Right atrium auricular region (tissue), 2 donors: ENCODE measurements at regions not wholly inside any gene's neighbourhood (a gene's known extent, or its start where the extent isn't known, plus 50 kb on each side); places are given as distances from the start of the nearest gene placed in this dataset.
"Not testable (repeated sequence)": the region's sequence is repeated elsewhere in the genome, so short reads cannot be mapped to it uniquely, and the experiment has no call there.

Experiments used
- DNase-seq: peaks from one replicate; pipeline ENCODE4 v3.0.0-alpha.2; 2019; ENCODE audit warnings: low spot score
- H3K27ac ChIP-seq, 2 donors: fragments of 200-600 bp; sonication (generic); 1 replicate in 1 of 2; 2 replicates in 1 of 2; pipeline ENCODE4 v1.5.1; 2016 to 2019
- H3K27me3 ChIP-seq, 2 donors: fragments of 200-600 bp; sonication (generic); one replicate each; pipeline versions ENCODE4 v1.5.1 to v1.6.0; 2017 to 2019
- H3K36me3 ChIP-seq: fragments of 200-600 bp; sonication (generic); one replicate; pipeline ENCODE4 v1.5.1; 2016
- H3K4me1 ChIP-seq, 2 donors: fragments of 200-600 bp; sonication (generic); one replicate each; pipeline versions ENCODE4 v1.5.1 to v1.6.0; 2017 to 2019
- H3K4me3 ChIP-seq, 2 donors: fragments of 200-600 bp; sonication (generic); 1 replicate in 1 of 2; 2 replicates in 1 of 2; pipeline ENCODE4 v1.5.1; 2017 to 2019; ENCODE audit warnings: mild to moderate bottlenecking in 1 of 2, moderate library complexity in 1 of 2
- H3K9me3 ChIP-seq, 2 donors: fragments of 200-600 bp; sonication (generic); one replicate each; pipeline ENCODE4 v1.5.1; 2019
- CTCF ChIP-seq, 2 donors: fragments of 200-600 bp; sonication (generic); IDR thresholded peaks; one replicate each; pipeline ENCODE4 v1.5.1; 2019; ENCODE audit warnings: antibody characterized with exemption in 2 of 2

GRCh38 chr7:122248472-122248871 is 56.1 kb downstream of the FEZF1 start:
- no peaks in the 10 kb centered on the region for H3K36me3 ChIP-seq
- DNase-seq: no peak
- no peak overlapping the region for H3K27ac ChIP-seq
- TF ChIP-seq CTCF (IDR thresholded peaks at IDR 0.05): no peak
- H3K9me3 ChIP-seq: no peaks in the 10 kb centered on the region
- no peak overlapping the region for H3K4me3 ChIP-seq
- no peaks in the 10 kb centered on the region for H3K27me3 ChIP-seq
- H3K4me1 ChIP-seq: no peaks in the 10 kb centered on the region

GRCh38 chr7:122238729-122239128 is 65.8 kb downstream of the FEZF1 start:
- not testable (repeated sequence) for H3K4me3 ChIP-seq, DNase-seq, H3K36me3 ChIP-seq, H3K4me1 ChIP-seq, H3K27me3 ChIP-seq, H3K9me3 ChIP-seq, H3K27ac ChIP-seq

GRCh38 chr7:122238297-122238696 is 66.3 kb downstream of the FEZF1 start:
- H3K4me1 ChIP-seq, H3K27ac ChIP-seq, DNase-seq, H3K4me3 ChIP-seq, H3K36me3 ChIP-seq, H3K27me3 ChIP-seq, H3K9me3 ChIP-seq: not testable (repeated sequence)

GRCh38 chr7:122225874-122226273 is 78.7 kb downstream of the FEZF1 start:
- no peak for TF ChIP-seq CTCF (IDR thresholded peaks at IDR 0.05)
- Histone ChIP-seq H3K36me3 (no peaks in the 10 kb centered on the region), H3K27me3 (no peaks in the 10 kb centered on the region), H3K4me3 (no peak overlapping the region), H3K4me1 (no peaks in the 10 kb centered on the region), H3K9me3 (no peaks in the 10 kb centered on the region), H3K27ac (no peak overlapping the region)
- DNase-seq: no peak

- TF ChIP-seq CTCF (IDR thresholded peaks at IDR 0.05): peak; percentile 54 to 69
Measured at GRCh38 chr7:122219253-122219865, 75.3 kb upstream of the AASS start.

GRCh38 chr7:122217125-122217524 is 73.1 kb upstream of the AASS start:
- Histone ChIP-seq H3K27me3 (no peaks in the 10 kb centered on the region), H3K4me3 (no peak overlapping the region), H3K4me1 (no peaks in the 10 kb centered on the region), H3K27ac (no peak overlapping the region), H3K9me3 (no peaks in the 10 kb centered on the region), H3K36me3 (no peaks in the 10 kb centered on the region)
- no peak for TF ChIP-seq CTCF (IDR thresholded peaks at IDR 0.05)
- no peak for DNase-seq

More at GRCh38 chr7:122219253-122219865, 75.3 kb upstream of the AASS start:
- Histone ChIP-seq H3K4me1 (no peaks in the 10 kb centered on the region), H3K9me3 (no peaks in the 10 kb centered on the region), H3K36me3 (no peaks in the 10 kb centered on the region), H3K27me3 (no peaks in the 10 kb centered on the region), H3K4me3 (no peak overlapping the region), H3K27ac (no peak overlapping the region)
- no peak for DNase-seq

GRCh38 chr7:122212754-122213153 is 68.7 kb upstream of the AASS start:
- Histone ChIP-seq H3K4me1 (no peaks in the 10 kb centered on the region), H3K9me3 (no peaks in the 10 kb centered on the region), H3K27ac (no peak overlapping the region), H3K36me3 (no peaks in the 10 kb centered on the region), H3K4me3 (no peak overlapping the region), H3K27me3 (no peaks in the 10 kb centered on the region)
- TF ChIP-seq CTCF (IDR thresholded peaks at IDR 0.05): no peak
- no peak for DNase-seq
